HUDEP-2 (cell line): ENCODE measurements at regions not wholly inside any gene's neighbourhood (a gene's known extent, or its start where the extent isn't known, plus 50 kb on each side); places are given as distances from the start of the nearest gene placed in this dataset.

Experiments used
- DNase-seq, 76 experiments: peaks; one replicate each; lab custom pipeline; 2025; ENCODE audit not compliant: unreplicated experiment in 76 of 76; lab: John Stamatoyannopoulos, UW

GRCh38 chrX:10045327-10046000 is 78.3 kb downstream of the CLDN34 start:
- peak in 75 of 76 experiments; percentile 8 to 80 (median 54) for DNase-seq

- peak; percentile 8 to 94 (median 82) for DNase-seq
These were observed 80.0 kb downstream of the CLDN34 start for GRCh38 chrX:10047133-10047532.

DNA sequence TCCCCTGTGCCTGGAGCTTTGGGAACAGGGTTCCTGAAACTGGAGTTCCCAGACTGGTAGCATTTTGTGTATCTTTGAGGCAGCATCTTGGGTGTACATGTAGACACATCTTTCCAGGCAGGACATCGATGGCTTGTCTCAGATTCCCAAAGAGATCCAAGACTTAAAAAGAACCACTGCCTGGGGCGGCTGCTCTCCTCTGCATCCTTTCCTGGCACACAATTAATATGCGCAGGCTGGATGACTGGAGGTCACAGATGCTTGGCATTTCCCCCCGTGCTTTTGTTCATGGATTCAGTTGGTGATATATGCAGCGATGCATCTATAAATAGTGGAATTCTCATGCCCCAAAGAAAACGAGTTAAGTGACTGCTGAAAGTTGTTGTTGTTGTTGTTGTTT is 80.5 kb downstream of the CLDN34 start:
- DNase-seq: no peak

DNA sequence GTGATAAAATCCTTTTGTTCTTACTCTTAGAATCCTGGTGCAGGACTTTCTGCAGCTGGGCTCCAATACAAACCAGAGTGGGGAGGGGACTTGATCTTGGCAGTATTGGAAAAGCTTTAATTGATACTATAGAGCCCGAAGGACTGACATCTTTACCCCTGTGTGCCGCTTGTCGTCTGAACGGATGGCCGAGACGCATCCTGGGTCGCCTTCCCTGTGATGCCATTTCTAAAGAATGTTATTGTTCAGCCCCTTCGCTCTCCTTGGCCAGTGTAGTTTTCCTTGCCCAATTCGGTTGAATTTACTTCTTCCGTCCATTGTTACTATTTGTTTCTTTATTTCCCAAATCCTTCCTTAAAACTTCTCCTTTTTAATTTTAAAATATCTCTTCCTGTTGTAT is 80.9 kb downstream of the CLDN34 start:
- no peak for DNase-seq

- DNase-seq: peak in 1 of 76 experiments; percentile 4
These were observed 81.5 kb downstream of the CLDN34 start for GRCh38 chrX:10048707-10049106.

- no peak for DNase-seq
These were observed 82.1 kb downstream of the CLDN34 start for GRCh38 chrX:10049236-10049635.

DNA sequence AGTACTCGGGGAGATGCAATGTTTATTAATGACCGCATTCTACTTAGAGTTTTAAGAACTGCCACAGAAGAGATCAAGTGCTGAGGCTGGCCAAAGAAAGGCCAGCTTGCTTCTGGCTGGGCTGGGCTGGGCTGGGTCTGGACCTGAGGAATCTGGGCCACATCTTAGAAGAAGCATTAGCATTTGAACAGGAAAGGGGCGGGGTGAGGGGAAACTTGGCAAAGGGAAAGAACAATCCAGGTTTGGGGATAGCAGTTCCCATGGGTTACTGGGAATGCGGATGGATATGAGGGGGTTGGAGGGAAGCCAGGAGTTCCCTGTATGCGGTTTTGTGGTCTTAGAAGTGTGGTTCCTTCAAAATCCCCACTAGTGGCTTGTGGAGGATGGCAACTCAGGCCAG is 83.3 kb downstream of the CLDN34 start:
- DNase-seq: no peak

- DNase-seq: peak in 16 of 76 experiments; percentile 0 to 36 (median 13)
These were observed 84.8 kb downstream of the CLDN34 start for GRCh38 chrX:10051866-10052480.

DNA sequence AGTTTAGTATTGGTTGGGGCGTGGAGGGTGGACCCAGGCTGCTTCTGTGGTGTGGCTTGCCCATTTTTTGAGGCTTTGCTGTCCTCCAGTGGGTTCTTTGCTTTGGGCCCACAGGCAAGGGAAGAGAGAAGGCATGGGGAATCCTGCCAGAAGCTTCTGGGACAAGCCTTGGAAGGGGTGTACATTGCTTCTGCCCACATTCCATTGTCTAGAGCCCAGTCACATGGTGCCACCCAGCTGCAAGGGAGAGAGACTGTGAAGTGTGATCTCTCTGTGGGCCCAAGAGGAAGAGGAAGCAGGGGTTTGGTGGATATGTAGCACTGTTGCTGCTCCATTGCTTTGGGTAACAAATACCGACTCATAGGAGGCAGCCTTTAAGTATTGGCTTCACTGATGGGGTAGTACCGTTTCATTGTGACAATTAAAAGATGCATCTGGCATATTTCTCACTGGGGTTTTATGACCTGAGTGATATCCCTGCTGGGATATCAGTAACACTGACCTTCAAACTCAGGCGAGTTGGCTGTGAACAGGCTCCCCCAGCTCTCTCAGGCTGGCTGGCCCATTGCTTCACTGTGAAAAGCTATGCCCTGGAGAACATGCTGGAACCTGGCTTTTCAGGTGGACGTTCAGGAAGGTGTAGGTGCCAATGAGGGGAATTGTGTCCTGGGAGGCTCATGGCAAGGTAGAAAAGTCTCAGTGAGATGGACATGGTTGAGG is 85.9 kb downstream of the CLDN34 start:
- DNase-seq: peak in 1 of 76 experiments; percentile 1

- DNase-seq: no peak
These were observed 87.2 kb downstream of the CLDN34 start for GRCh38 chrX:10054396-10054795.

DNA sequence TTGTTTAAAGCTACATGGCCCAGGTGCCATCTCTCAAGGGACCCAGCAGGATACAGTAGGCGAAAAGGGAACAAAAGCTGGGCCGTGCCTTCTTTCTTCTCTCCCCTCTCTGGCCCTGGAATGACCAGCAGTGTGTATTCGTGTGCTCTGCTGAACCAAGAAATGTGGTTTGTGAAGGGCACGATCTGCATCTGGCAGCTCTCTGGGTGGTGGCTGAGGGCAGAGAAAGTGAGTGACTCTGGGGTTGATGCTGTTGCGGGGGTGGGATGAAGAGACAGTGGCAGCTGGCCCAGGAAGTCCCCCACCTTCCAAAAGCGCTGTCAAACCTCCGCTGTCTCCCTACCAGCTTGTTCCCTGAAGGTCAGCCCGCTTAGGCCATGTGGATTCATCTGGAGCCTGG is 88.3 kb downstream of the CLDN34 start:
- no peak for DNase-seq

DNA sequence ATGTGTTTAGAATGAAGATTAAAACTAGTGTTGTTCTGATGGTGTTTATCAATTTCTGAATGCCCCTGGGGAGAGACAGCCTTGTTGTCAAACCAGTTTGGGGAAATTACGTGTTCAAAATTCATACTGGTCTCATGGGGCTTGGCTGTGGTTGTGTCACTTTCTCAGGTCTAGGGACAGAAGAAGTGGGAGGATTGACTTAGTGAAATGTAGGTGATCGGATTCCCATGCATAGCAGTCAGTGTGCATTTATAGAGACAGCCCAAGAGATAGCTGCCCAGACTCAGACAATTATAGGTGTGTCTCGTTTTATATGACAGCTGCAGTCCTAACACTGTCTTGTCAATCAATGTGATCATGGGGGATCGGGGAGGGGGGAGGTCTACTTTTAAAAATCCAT is 94.4 kb upstream of the CLCN4 start:
- no peak for DNase-seq

DNA sequence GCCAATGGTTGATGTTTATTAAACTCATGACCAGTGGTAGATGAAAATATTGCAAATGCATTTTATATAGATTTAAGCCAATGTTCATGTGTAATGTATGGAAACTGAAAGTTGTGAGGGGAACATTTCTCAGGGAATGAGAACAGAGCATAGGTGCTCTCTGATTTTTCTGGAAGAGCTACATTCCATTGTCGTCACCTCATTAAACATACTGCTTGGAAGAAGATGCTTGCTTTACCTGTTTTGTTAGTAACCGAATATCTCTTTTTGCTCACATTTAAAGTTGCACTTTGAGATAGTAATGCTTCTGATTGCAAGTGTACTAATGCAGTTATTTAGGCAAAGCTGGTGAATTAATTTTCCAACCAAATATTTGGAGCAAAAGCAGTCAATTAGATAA is 93.8 kb upstream of the CLCN4 start:
- DNase-seq: no peak

GRCh38 chrX:10064736-10065135 is 92.0 kb upstream of the CLCN4 start:
- DNase-seq: no peak

- no peak for DNase-seq
These were observed 85.9 kb upstream of the CLCN4 start for GRCh38 chrX:10070714-10071436.

DNA sequence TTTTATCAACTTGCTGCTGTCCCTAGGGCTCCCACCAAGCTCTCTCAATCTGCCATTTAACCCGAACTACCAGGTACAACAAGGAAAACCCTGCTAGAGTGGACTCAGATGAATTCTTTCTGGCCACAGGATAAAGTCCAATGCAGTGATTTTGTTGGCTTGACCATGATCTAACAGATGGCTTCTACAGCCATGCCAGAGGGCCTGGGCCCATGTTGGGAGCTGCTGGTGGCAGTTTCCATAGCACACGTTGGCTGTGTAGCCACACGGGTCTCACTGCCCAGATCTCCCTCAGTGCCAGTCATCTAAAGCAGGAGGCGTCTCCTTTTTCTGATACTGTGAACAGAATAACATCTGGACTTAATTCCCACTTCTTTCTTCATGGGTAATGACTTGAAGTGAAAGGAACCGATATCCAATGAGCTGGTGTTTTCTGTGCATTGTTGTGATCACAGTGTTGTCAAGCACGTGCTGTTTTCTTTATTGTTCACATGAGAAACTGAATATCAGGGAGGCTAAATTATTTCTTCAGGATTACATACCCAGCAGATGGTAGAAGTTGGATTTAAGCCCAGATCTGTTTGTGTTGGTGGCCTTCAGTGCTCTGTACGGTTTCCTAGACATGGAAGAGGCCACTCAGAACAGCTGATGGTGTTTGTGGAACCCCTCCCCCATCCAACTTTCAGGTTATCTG is 85.2 kb upstream of the CLCN4 start:
- no peak for DNase-seq

DNA sequence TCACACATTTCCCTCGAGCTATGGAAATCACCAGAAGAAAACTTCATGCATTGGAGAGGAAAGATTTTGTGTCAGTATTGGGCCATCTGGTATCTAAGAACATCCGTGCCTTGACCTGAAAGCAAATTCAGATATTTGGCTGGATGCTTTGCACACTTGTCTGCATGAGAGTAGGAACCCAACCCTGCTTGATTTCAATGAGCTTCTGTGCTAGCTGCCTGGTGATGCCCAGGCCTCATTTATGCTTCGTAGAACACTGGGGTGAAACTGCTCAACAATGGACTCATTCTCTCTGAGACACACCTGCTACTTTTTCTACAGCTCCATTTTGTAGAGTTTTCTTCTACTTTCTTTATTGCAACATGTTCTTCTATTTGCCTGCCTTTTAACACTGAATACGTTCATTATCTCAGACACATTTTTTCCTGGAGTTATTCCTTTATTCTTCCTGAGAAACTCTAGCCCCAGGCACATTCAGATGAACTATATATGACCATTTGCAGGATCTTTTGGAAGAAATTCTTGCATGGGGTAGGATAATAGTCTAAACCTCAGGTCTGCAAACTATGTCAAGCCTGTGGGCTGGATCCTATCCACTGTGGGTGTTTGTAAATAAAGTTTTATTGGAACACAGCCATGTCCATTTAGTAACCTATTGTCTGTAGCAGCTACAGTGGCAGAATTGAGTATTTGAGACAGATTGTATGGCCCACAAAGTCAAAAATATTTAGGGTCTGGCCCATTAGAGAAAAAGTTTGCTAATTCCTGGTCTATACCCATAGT is 83.8 kb upstream of the CLCN4 start:
- DNase-seq: no peak

GRCh38 chrX:10073671-10074070 is 83.1 kb upstream of the CLCN4 start:
- peak in 15 of 76 experiments; percentile 0 to 56 (median 11) for DNase-seq

GRCh38 chrX:10074241-10074941 is 82.4 kb upstream of the CLCN4 start:
- no peak for DNase-seq
